Right ventricle myocardium superior (tissue), 1 donor: ENCODE measurements at regions not wholly inside any gene's neighbourhood (a gene's known extent, or its start where the extent isn't known, plus 50 kb on each side); places are given as distances from the start of the nearest gene placed in this dataset.
"Not testable (repeated sequence)": the region's sequence is repeated elsewhere in the genome, so short reads cannot be mapped to it uniquely, and the experiment has no call there.

ENCODE experiments used
- ATAC-seq: fragments of 200-7000 bp; cut with Tn5 transposase; one replicate; pipeline ENCODE4 v1.9.1; 2020; ENCODE audit warnings: mild to moderate bottlenecking; ENCODE audit not compliant: poor library complexity
- DNase-seq: peaks from one replicate; pipeline ENCODE4 v3.0.0-alpha.2; 2020
- intact Hi-C: fragments of 100-400 bp; cut with DNase I; formaldehyde crosslinking; loops from one replicate; pipeline ENCODE4 v1.11.2; 2022
- donor health status: DM: no; HTN: yes; CAD: no; lungs with severe emphysema.

DNA sequence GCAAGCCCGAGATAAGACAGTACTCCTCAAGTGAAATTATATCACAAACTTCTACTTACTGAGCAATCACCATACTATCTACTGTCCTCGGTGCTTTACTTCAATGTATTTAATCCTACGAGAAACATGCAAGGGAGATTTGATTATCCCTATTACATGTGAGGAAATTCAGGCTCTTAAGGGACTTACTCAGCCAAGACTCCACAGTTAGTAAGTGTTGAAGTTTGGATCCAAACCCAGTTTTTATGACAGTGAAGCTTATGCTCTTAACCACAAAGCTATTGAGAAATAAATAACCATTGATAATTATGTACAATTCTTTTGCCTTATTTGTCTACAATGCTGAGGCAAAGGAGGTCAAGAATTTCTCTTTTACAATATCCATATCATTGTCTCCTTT is 672.9 kb upstream of the ACVR2A start:
- ATAC-seq, result no peak
- intact Hi-C loops, result no loop called here

DNA sequence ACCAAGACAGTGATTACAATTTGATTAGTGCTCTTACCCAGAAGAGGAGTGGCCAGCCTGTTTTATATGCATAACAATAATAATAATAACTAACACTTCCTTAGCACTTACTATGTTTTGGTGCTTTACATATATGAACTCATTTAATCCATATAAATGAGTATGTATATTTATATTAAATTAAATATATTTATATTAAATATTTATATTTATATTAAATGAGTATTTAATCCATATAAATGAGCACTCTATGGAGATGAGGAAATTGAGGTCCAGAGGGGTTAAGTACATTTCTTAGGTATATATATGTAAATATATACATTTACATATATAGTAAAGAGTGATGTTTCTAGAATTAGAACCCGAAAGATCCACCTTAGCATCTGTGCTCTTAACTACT is 673.9 kb upstream of the ACVR2A start:
- ATAC-seq, result no peak
- no peak for DNase-seq
- intact Hi-C loops, result no loop called here

More for the DNA sequence above, 672.9 kb upstream of the ACVR2A start:
- no peak for DNase-seq

DNA sequence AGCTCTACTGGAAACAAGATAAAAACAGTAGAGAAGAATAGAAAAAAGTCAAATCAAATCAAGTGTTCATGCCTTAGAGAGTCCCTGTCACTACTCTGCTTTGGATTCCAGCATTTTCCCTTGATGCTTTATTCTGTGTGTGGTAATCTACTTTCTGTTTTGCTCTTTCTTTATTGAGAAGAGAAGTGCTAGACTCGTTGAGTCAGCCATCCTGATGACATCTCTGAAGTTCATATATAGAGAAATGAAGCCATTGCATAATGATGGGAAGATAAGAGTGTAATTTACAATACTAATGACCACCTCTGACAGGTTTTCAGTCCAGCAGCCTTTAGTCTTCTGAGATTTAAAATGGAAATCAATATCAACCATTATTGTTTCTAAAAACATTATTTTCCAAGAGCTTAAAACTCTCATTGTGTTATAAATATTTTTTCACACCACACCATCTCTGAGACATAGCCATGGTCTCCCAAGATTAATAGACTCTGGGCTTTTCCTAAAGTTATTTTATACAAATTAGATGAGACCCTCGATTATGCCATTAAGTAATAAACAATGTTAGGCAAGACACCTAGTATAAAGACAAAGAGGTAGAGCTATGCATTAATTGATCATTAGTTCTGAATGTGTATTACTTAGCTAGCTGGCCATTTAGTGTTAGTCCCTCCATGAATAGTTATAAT is 679.0 kb upstream of the ACVR2A start:
- no peak for DNase-seq

GRCh38 chr2:147164563-147164962 is 680.3 kb upstream of the ACVR2A start:
- ATAC-seq (no peak), DNase-seq (no peak)
- intact Hi-C loops, result no loop called here

More for the DNA sequence above, 679.0 kb upstream of the ACVR2A start:
- ATAC-seq, result no peak
- intact Hi-C loops, result no loop called here

DNA sequence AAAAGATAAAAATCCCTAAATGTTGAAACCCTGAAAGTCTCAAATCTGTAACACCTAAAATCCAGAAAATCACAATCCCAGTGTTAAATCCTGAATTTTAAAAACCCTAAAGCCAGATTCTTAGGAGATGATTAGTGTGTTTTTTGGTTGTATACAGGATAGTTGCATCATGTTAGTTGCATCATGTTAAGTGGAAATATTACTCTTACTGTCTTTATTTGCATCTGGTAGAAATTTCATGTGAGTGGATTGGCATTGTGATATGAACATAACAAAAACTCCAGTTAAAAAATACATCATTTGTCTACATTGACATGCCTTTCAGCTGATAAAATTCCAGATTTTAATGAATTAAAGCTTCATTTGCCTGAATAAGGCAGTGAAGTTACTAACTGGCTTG is 683.1 kb upstream of the ACVR2A start:
- intact Hi-C loops, result no loop called here
- DNase-seq, result no peak
- no peak for ATAC-seq

GRCh38 chr2:147156970-147157369 is 687.9 kb upstream of the ACVR2A start:
- DNase-seq (no peak), ATAC-seq (no peak)
- intact Hi-C loops, result no loop called here

DNA sequence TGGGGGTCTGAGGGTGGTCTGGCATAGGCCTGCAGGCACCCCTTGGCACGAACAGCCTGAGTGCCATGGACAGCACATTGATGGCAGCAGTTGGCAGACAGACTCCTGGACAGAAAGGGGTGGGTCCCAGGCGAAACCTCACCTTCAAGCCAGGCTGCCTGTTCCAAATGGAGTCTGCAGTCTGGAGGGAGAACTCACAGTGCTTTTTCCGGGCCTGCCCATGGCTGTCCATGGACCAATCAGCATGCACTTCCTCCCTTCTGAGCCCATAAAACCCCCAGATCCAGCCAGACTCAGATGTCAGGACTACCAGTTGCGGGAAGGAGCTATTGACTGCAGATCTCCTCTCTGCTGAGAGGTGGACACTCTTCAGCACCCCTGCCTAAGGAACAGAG is 694.6 kb upstream of the ACVR2A start:
- intact Hi-C loops, result no loop called here
- no peak for ATAC-seq
- no peak for DNase-seq

DNA sequence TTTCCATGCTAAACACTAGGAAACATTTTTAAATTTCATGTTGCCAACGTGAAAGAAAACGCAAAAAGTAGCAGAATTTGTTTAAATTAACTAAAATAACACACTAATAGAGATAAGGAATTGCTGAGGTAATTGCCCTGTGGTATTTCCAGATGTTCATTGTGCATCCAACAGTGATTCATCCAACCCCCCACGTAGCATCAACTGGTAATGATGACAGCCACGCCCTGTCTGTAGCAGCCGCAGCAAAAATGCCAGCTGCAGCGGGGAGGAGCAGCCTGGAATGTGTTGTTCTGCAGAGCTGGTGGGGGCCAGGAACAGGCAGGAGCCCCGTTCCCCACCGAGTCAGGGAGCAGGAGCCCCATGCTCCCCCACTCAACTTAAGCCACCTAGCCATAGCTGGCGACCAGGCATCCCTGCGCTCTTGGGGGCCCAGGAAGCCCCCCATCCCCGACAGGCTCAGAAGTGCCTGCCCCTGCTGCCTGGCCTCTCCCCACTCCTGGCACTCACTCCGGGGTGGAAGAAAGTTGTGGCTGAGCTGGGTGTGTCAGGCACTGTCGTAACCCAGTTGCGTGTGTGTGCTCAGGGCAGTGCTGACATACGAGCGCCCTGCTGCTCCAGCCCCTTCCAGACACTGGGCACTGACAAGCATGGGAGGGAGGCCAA is 695.1 kb upstream of the ACVR2A start:
- intact Hi-C loops, result no loop called here
- DNase-seq (no peak), ATAC-seq (no peak)

DNA sequence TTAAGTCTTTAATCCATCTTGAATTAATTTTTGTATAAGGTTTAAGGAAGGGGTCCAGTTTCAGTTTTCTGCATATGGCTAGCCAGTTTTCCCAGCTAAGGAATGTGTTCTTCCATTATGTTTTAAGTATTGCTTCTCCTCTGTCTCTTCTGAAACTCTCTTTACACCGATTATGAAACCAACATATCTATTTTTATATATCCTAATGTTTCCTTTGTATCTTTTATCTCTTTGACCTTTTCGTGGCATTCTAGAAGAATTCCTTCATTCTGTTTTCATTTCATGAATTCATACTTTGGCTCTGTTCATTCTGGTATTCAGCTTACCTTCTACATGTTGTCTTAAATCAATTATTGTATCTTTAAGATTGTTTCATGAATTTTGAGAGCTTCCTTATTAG is 697.0 kb upstream of the ACVR2A start:
- intact Hi-C loops, result no loop called here
- no peak for ATAC-seq
- DNase-seq, result no peak

- intact Hi-C loops, result no loop called here
- no peak for DNase-seq
- no peak for ATAC-seq
Observed at GRCh38 chr2:147141930-147142329, 702.9 kb upstream of the ACVR2A start.

DNA sequence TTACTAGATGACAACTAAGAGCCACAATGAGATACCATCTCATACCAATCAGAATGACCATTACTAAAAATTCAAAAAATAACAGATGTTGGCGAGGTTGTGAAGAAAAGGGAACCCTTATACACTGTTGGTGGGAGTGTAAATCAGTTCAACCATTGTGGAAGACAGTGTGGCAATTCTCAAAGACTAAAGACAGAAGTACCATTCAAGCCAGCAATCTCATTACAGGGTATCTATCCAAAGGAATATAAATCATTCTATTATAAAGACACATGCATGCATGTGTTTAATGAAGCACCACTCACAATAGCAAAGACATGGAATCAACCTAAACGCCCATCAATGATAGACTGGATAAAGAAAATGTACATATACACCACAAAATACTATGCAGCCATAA is 705.1 kb upstream of the ACVR2A start:
- intact Hi-C loops, ATAC-seq: not testable (repeated sequence)

GRCh38 chr2:147137711-147138110 is 707.1 kb upstream of the ACVR2A start:
- ATAC-seq (no peak), DNase-seq (no peak)
- intact Hi-C loops, result no loop called here

More for the DNA sequence above, 705.1 kb upstream of the ACVR2A start:
- not testable (repeated sequence) for DNase-seq

- intact Hi-C loops, result no loop called here
- DNase-seq, result no peak
- no peak for ATAC-seq
Observed at GRCh38 chr2:147135376-147135775, 709.5 kb upstream of the ACVR2A start.

GRCh38 chr2:147133286-147133908 is 711.4 kb upstream of the ACVR2A start:
- DNase-seq, result no peak

GRCh38 chr2:147125145-147125544 is 719.7 kb upstream of the ACVR2A start:
- intact Hi-C loops, result no loop called here
- DNase-seq (no peak), ATAC-seq (no peak)

More at GRCh38 chr2:147133286-147133908, 711.4 kb upstream of the ACVR2A start:
- ATAC-seq, result no peak
- intact Hi-C loops, result no loop called here

DNA sequence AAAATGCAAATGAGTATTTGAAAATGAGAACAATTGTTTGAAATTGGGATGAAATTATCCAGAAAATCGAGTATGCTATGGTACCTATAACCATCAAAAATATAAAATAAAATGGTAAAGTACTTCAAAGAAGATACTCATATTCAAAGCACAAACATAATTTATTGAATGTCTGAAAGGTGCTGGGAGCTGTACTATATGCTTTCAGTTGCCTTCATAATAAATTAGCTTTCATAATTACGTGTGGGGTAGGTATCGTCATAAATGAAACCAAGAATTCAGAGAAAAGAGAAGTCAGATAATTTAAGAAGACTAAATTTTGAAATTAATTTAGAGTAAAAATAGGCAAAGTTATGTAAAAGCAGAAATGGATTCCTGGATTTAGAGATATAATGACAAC is 721.9 kb upstream of the ACVR2A start:
- ATAC-seq (no peak), DNase-seq (no peak)
- intact Hi-C loops, result no loop called here

GRCh38 chr2:147110962-147111361 is 733.9 kb upstream of the ACVR2A start:
- DNase-seq (no peak), ATAC-seq (no peak)
- intact Hi-C loops, result no loop called here

GRCh38 chr2:147110317-147110716 is 734.5 kb upstream of the ACVR2A start:
- intact Hi-C loops, result no loop called here
- ATAC-seq (no peak), DNase-seq (no peak)

- DNase-seq (no peak), ATAC-seq (no peak)
- intact Hi-C loops, result no loop called here
Observed at GRCh38 chr2:147109291-147109690, 735.5 kb upstream of the ACVR2A start.

GRCh38 chr2:147108548-147108947 is 736.3 kb upstream of the ACVR2A start:
- no peak for DNase-seq
- intact Hi-C loops, result no loop called here
- no peak for ATAC-seq
